ENCODE measurements at regions not wholly inside any gene's neighbourhood (a gene's known extent, or its start where the extent isn't known, plus 50 kb on each side); places are given as distances from the start of the nearest gene placed in this dataset.

- DNase-seq: no peak
These were observed 1371.8 kb upstream of the PRMT6 start for GRCh38 chr1:105684714-105685113.

- no peak for DNase-seq
These were observed 1370.4 kb upstream of the PRMT6 start for GRCh38 chr1:105686026-105686425.

GRCh38 chr1:105686874-105687690, 1369.4 kb upstream of the PRMT6 start:
- no peak for DNase-seq

GRCh38 chr1:105700723-105701122, 1355.8 kb upstream of the PRMT6 start:
- no peak for DNase-seq

GRCh38 chr1:105724286-105724685, 1332.2 kb upstream of the PRMT6 start:
- no peak for DNase-seq

- DNase-seq: no peak
These were observed 1325.8 kb upstream of the PRMT6 start for GRCh38 chr1:105730701-105731100.

- DNase-seq: no peak
These were observed 1320.1 kb upstream of the PRMT6 start for GRCh38 chr1:105736349-105736748.

- no peak for DNase-seq
These were observed 1276.7 kb upstream of the PRMT6 start for GRCh38 chr1:105779727-105780126.

GRCh38 chr1:105785021-105785420, 1271.5 kb upstream of the PRMT6 start:
- no peak for DNase-seq

GRCh38 chr1:105793536-105794146, 1262.8 kb upstream of the PRMT6 start:
- no peak for DNase-seq

GRCh38 chr1:105795741-105796140, 1260.7 kb upstream of the PRMT6 start:
- no peak for DNase-seq

- DNase-seq: no peak
These were observed 1225.8 kb upstream of the PRMT6 start for GRCh38 chr1:105830571-105831146.

- DNase-seq: no peak
These were observed 1218.4 kb upstream of the PRMT6 start for GRCh38 chr1:105838071-105838470.

- DNase-seq: no peak
These were observed 1190.9 kb upstream of the PRMT6 start for GRCh38 chr1:105865546-105865945.

- DNase-seq: no peak
These were observed 1183.7 kb upstream of the PRMT6 start for GRCh38 chr1:105872817-105873216.

GRCh38 chr1:105874621-105875020, 1181.9 kb upstream of the PRMT6 start:
- no peak for DNase-seq

- DNase-seq: no peak
These were observed 1170.2 kb upstream of the PRMT6 start for GRCh38 chr1:105886309-105886708.

- no peak for DNase-seq
These were observed 1165.2 kb upstream of the PRMT6 start for GRCh38 chr1:105891308-105891707.

- no peak for DNase-seq
These were observed 1162.5 kb upstream of the PRMT6 start for GRCh38 chr1:105894006-105894405.

- DNase-seq: no peak
These were observed 1146.7 kb upstream of the PRMT6 start for GRCh38 chr1:105909811-105910210.

- DNase-seq: no peak
These were observed 1142.1 kb upstream of the PRMT6 start for GRCh38 chr1:105914403-105914802.

- no peak for DNase-seq
These were observed 1121.7 kb upstream of the PRMT6 start for GRCh38 chr1:105934806-105935205.

- DNase-seq: no peak
These were observed 1091.6 kb upstream of the PRMT6 start for GRCh38 chr1:105964879-105965278.

- DNase-seq: no peak
These were observed 1059.0 kb upstream of the PRMT6 start for GRCh38 chr1:105997516-105997915.

All from DMS 273 treated with DMSO at 0.1 percent for 48 hours (cell line).